Cardiac fibroblast (primary cell): ENCODE measurements at regions not wholly inside any gene's neighbourhood (a gene's known extent, or its start where the extent isn't known, plus 50 kb on each side); places are given as distances from the start of the nearest gene placed in this dataset.

Source experiments
- DNase-seq, 2 donors: peaks; one replicate each; pipeline versions ENCODE4 v3.0.0 to v3.0.0-alpha.2; 2010; ENCODE audit warnings: low read depth in 2 of 2
- H3K4me3 ChIP-seq, 2 donors: replicated peaks in 1 of 2; 1 replicate in 1 of 2; 2 replicates in 1 of 2; pipeline ENCODE4 v1.5.1; 2011; ENCODE audit warnings: low read depth in 2 of 2, low read length in 2 of 2, mild to moderate bottlenecking in 2 of 2, moderate library complexity in 1 of 2
- CTCF ChIP-seq: IDR thresholded peaks from one replicate; pipeline ENCODE4 v1.5.1; 2011; ENCODE audit warnings: low read depth, mild to moderate bottlenecking, low read length, inconsistent platforms

- TF ChIP-seq CTCF = no peak
- DNase-seq = no peak
- H3K4me3 ChIP-seq = no peak overlapping the region
Measured at GRCh38 chr1:30603081-30603858, 120.1 kb downstream of the MATN1 start.

- no peak for TF ChIP-seq CTCF
- no peak for DNase-seq
- no peak overlapping the region for H3K4me3 ChIP-seq
Measured at GRCh38 chr1:30601316-30602085, 121.9 kb downstream of the MATN1 start.

GRCh38 chr1:30600706-30601105 lies 122.7 kb downstream of the MATN1 start:
- no peak for TF ChIP-seq CTCF
- no peak overlapping the region for H3K4me3 ChIP-seq
- no peak for DNase-seq

GRCh38 chr1:30600258-30600657 lies 123.1 kb downstream of the MATN1 start:
- no peak for DNase-seq
- TF ChIP-seq CTCF = no peak
- H3K4me3 ChIP-seq = no peak overlapping the region

GRCh38 chr1:30599721-30600120 lies 123.7 kb downstream of the MATN1 start:
- no peak for TF ChIP-seq CTCF
- no peak for DNase-seq
- H3K4me3 ChIP-seq = no peak overlapping the region

GRCh38 chr1:30598571-30599114 lies 124.7 kb downstream of the MATN1 start:
- no peak for TF ChIP-seq CTCF

More at GRCh38 chr1:30598571-30599114, 124.7 kb downstream of the MATN1 start:
- H3K4me3 ChIP-seq = no peak overlapping the region
- no peak for DNase-seq
